ENCODE measurements at regions not wholly inside any gene's neighbourhood (a gene's known extent, or its start where the extent isn't known, plus 50 kb on each side); places are given as distances from the start of the nearest gene placed in this dataset.

GRCh38 chr4:123204737-123205136 lies 191.9 kb upstream of the SPRY1 start:
- in situ Hi-C loops (cut with MboI; ENCODE audit: low pct_unique_long_range_greater_than_20kb, low sequenced_read_pairs, unreplicated experiment) = no loop called here
- no peak for DNase-seq (ENCODE audit: low spot score)
- no peak for TF ChIP-seq CTCF (IDR thresholded peaks at IDR 0.05; ENCODE audit: extremely low read depth, insufficient read depth, missing control alignments)

- DNase-seq (ENCODE audit: low spot score) = no peak
- in situ Hi-C loops (cut with MboI; ENCODE audit: low pct_unique_long_range_greater_than_20kb, low sequenced_read_pairs, unreplicated experiment) = no loop called here
These were observed 190.6 kb upstream of the SPRY1 start for GRCh38 chr4:123206016-123206415.

GRCh38 chr4:123209436-123209835 lies 187.2 kb upstream of the SPRY1 start:
- in situ Hi-C loops (cut with MboI; ENCODE audit: low pct_unique_long_range_greater_than_20kb, low sequenced_read_pairs, unreplicated experiment) = no loop called here
- TF ChIP-seq CTCF (IDR thresholded peaks at IDR 0.05; ENCODE audit: extremely low read depth, insufficient read depth, missing control alignments) = no peak
- no peak for DNase-seq (ENCODE audit: low spot score)

More at GRCh38 chr4:123206016-123206415, 190.6 kb upstream of the SPRY1 start:
- no peak for TF ChIP-seq CTCF (IDR thresholded peaks at IDR 0.05; ENCODE audit: extremely low read depth, insufficient read depth, missing control alignments)

- TF ChIP-seq CTCF (IDR thresholded peaks at IDR 0.05; ENCODE audit: extremely low read depth, insufficient read depth, missing control alignments) = no peak
These were observed 181.1 kb upstream of the SPRY1 start for GRCh38 chr4:123215536-123215935.

GRCh38 chr4:123216543-123216942 lies 180.1 kb upstream of the SPRY1 start:
- no peak for TF ChIP-seq CTCF (IDR thresholded peaks at IDR 0.05; ENCODE audit: extremely low read depth, insufficient read depth, missing control alignments)
- DNase-seq (ENCODE audit: low spot score) = no peak
- in situ Hi-C loops (cut with MboI; ENCODE audit: low pct_unique_long_range_greater_than_20kb, low sequenced_read_pairs, unreplicated experiment) = no loop called here

More at GRCh38 chr4:123215536-123215935, 181.1 kb upstream of the SPRY1 start:
- no peak for DNase-seq (ENCODE audit: low spot score)
- in situ Hi-C loops (cut with MboI; ENCODE audit: low pct_unique_long_range_greater_than_20kb, low sequenced_read_pairs, unreplicated experiment) = no loop called here

- no peak for TF ChIP-seq CTCF (IDR thresholded peaks at IDR 0.05; ENCODE audit: extremely low read depth, insufficient read depth, missing control alignments)
- in situ Hi-C loops (cut with MboI; ENCODE audit: low pct_unique_long_range_greater_than_20kb, low sequenced_read_pairs, unreplicated experiment) = no loop called here
- no peak for DNase-seq (ENCODE audit: low spot score)
These were observed 179.6 kb upstream of the SPRY1 start for GRCh38 chr4:123216946-123217345.

- in situ Hi-C loops (cut with MboI; ENCODE audit: low pct_unique_long_range_greater_than_20kb, low sequenced_read_pairs, unreplicated experiment) = no loop called here
- TF ChIP-seq CTCF (IDR thresholded peaks at IDR 0.05; ENCODE audit: extremely low read depth, insufficient read depth, missing control alignments) = no peak
- DNase-seq (ENCODE audit: low spot score) = no peak
These were observed 178.9 kb upstream of the SPRY1 start for GRCh38 chr4:123217664-123218063.

All from GM13977 (cell line).